Body of pancreas (tissue), 4 donors: ENCODE measurements at regions not wholly inside any gene's neighbourhood (a gene's known extent, or its start where the extent isn't known, plus 50 kb on each side); places are given as distances from the start of the nearest gene placed in this dataset.

Source experiments
- CTCF ChIP-seq, 7 experiments: fragments of 450-650 bp in 4 of 7; fragments of 200-600 bp in 3 of 7; sonication (generic) in 3 of 7; IDR thresholded peaks; one replicate each; pipeline ENCODE4 v1.5.1; 2016 to 2019; ENCODE audit warnings: antibody characterized with exemption in 7 of 7
- POLR2A ChIP-seq, 3 donors: fragments of 450-650 bp; IDR thresholded peaks; one replicate each; pipeline ENCODE4 v1.6.1; 2016; ENCODE audit warnings: antibody characterized with exemption in 3 of 3, mild to moderate bottlenecking in 2 of 3

- TF ChIP-seq CTCF (IDR thresholded peaks at IDR 0.05) (no peak), POLR2A (IDR thresholded peaks at IDR 0.05) (no peak)
These were observed 188.5 kb upstream of the SYT10 start for GRCh38 chr12:33628087-33628486.
